ENCODE measurements at regions not wholly inside any gene's neighbourhood (a gene's known extent, or its start where the extent isn't known, plus 50 kb on each side); places are given as distances from the start of the nearest gene placed in this dataset.

DNA sequence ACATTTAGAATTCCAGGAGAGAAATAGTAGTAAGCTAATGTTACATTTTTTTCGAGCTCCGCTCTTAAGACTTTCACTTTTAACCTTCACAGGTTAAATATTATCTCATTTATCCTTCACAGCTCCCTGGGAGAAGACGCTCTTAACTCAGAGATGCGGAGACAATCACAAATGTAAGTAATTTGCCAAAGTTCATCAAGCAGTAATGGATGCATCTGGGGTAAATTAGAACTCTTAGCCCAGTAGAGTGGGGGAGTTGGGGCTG lies 168.5 kb downstream of the SPP2 start:
- TF ChIP-seq, protein P1, sequence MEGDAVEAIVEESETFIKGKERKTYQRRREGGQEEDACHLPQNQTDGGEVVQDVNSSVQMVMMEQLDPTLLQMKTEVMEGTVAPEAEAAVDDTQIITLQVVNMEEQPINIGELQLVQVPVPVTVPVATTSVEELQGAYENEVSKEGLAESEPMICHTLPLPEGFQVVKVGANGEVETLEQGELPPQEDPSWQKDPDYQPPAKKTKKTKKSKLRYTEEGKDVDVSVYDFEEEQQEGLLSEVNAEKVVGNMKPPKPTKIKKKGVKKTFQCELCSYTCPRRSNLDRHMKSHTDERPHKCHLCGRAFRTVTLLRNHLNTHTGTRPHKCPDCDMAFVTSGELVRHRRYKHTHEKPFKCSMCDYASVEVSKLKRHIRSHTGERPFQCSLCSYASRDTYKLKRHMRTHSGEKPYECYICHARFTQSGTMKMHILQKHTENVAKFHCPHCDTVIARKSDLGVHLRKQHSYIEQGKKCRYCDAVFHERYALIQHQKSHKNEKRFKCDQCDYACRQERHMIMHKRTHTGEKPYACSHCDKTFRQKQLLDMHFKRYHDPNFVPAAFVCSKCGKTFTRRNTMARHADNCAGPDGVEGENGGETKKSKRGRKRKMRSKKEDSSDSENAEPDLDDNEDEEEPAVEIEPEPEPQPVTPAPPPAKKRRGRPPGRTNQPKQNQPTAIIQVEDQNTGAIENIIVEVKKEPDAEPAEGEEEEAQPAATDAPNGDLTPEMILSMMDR (IDR thresholded peaks at IDR 0.05): no peak
- no peak for TF ChIP-seq POLR2A (IDR thresholded peaks at IDR 0.05)
